ENCODE measurements at regions not wholly inside any gene's neighbourhood (a gene's known extent, or its start where the extent isn't known, plus 50 kb on each side); places are given as distances from the start of the nearest gene placed in this dataset.

GRCh38 chr6:133106934-133107333 lies 134.2 kb upstream of the EYA4 start:
- TF ChIP-seq, protein P1, sequence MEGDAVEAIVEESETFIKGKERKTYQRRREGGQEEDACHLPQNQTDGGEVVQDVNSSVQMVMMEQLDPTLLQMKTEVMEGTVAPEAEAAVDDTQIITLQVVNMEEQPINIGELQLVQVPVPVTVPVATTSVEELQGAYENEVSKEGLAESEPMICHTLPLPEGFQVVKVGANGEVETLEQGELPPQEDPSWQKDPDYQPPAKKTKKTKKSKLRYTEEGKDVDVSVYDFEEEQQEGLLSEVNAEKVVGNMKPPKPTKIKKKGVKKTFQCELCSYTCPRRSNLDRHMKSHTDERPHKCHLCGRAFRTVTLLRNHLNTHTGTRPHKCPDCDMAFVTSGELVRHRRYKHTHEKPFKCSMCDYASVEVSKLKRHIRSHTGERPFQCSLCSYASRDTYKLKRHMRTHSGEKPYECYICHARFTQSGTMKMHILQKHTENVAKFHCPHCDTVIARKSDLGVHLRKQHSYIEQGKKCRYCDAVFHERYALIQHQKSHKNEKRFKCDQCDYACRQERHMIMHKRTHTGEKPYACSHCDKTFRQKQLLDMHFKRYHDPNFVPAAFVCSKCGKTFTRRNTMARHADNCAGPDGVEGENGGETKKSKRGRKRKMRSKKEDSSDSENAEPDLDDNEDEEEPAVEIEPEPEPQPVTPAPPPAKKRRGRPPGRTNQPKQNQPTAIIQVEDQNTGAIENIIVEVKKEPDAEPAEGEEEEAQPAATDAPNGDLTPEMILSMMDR (conservative IDR thresholded peaks at IDR 0.05; ENCODE audit: low read depth, low read length): no peak
- no peak for DNase-seq (ENCODE audit: low read depth)
- no peak overlapping the region for H3K4me3 ChIP-seq (ENCODE audit: low read depth, low read length)

- no peak for DNase-seq (ENCODE audit: low read depth)
- TF ChIP-seq, protein P1 (conservative IDR thresholded peaks at IDR 0.05; ENCODE audit: low read depth, low read length): no peak
Measured at GRCh38 chr6:133108419-133108818, 132.7 kb upstream of the EYA4 start.

DNA sequence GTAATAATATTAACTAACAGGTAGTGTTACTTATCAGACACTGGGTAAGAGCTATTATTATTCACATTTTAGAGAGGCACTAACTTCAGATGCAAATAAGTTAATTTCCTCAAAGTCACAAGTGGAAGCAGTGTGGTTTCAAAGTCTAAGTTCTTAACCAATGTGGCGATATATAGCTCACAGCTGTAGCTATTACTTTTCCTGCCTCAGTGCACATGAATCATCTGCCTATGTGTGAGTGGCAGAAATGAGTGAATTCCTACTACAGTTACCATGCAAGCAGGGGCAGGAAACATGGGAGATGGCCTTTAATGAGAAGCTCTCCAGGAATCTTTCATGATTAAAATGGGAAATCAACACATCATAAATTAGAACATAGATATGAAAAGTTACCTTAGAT lies 126.2 kb upstream of the EYA4 start:
- peak; percentile 15 for DNase-seq (ENCODE audit: low read depth)
- TF ChIP-seq, protein P1 (conservative IDR thresholded peaks at IDR 0.05; ENCODE audit: low read depth, low read length): no peak

More at GRCh38 chr6:133108419-133108818, 132.7 kb upstream of the EYA4 start:
- H3K4me3 ChIP-seq (ENCODE audit: low read depth, low read length): no peak overlapping the region

GRCh38 chr6:133115946-133116345 lies 125.2 kb upstream of the EYA4 start:
- no peak for DNase-seq (ENCODE audit: low read depth)
- TF ChIP-seq, protein P1 (conservative IDR thresholded peaks at IDR 0.05; ENCODE audit: low read depth, low read length): no peak
- H3K4me3 ChIP-seq (ENCODE audit: low read depth, low read length): no peak overlapping the region

More for the DNA sequence above, 126.2 kb upstream of the EYA4 start:
- no peak overlapping the region for H3K4me3 ChIP-seq (ENCODE audit: low read depth, low read length)

- TF ChIP-seq, protein P1 (conservative IDR thresholded peaks at IDR 0.05; ENCODE audit: low read depth, low read length): no peak
- no peak for DNase-seq (ENCODE audit: low read depth)
- no peak overlapping the region for H3K4me3 ChIP-seq (ENCODE audit: low read depth, low read length)
Measured at GRCh38 chr6:133128191-133128590, 113.0 kb upstream of the EYA4 start.

- H3K4me3 ChIP-seq (ENCODE audit: low read depth, low read length): no peak overlapping the region
- TF ChIP-seq, protein P1 (conservative IDR thresholded peaks at IDR 0.05; ENCODE audit: low read depth, low read length): no peak
- no peak for DNase-seq (ENCODE audit: low read depth)
Measured at GRCh38 chr6:133129556-133129955, 111.6 kb upstream of the EYA4 start.

- TF ChIP-seq, protein P1 (conservative IDR thresholded peaks at IDR 0.05; ENCODE audit: low read depth, low read length): no peak
- H3K4me3 ChIP-seq (ENCODE audit: low read depth, low read length): no peak overlapping the region
- peak; percentile 71 for DNase-seq (ENCODE audit: low read depth)
Measured at GRCh38 chr6:133130863-133131262, 110.3 kb upstream of the EYA4 start.
